NCI-H345 treated with DMSO at 0.1 percent for 48 hours (cell line): ENCODE measurements at regions not wholly inside any gene's neighbourhood (a gene's known extent, or its start where the extent isn't known, plus 50 kb on each side); places are given as distances from the start of the nearest gene placed in this dataset.

Experiments
- DNase-seq: peaks from one replicate; lab custom pipeline; 2025; ENCODE audit not compliant: unreplicated experiment; lab: John Stamatoyannopoulos, UW

DNA sequence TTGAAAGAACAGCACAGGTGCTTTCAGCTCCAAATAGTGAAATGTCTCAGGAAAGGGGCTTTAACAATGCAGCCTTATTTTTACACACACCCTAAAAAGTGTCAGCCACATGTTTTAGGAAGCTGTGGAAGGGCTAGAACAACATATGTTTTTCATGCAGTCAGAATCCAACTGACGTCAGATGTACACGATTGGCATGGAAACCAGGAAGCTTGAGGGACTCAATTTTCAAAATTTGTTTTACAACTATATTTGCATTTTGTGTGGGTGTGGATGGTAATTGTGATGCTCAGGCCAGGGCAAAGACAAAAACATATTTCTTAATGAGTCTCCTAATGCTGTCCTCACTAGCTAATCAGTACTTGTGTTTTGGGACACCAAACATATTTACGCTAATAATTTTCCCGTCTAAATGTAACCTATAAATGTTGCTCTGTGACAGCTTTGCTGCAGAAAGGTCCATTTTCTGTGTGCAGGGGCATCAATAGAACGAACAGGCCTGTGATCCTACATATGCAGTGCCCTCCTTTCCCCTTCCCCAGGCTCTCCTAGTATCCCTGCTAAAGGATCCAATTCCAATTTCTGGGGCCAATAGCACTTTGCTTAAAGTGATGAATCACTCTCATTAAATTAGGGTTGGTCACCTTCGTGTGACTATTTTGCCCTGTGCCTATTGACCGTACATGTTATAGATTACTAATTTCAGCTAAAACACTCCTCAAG, 434.0 kb upstream of the CDH5 start:
- no peak for DNase-seq

DNA sequence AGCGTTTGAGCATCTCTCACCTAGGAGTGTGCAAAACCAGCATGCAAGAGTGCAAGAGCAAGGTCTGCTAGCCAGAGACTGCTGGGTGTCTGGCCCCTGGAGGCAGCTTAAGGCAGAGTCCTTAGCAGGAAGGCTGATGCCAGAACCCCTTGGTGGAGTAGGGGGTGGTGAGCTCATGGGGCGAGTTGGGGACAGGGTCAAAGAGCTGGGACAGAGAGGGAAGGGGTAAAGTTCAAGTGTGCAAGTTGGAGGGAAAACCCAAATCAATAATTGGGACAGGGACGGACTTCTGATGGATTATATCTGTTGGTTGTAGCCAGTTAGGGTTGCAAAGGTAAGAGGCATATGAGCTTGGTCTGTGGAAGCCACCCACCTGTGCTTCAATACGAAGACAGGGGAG, 443.6 kb upstream of the CDH5 start:
- DNase-seq = no peak

DNA sequence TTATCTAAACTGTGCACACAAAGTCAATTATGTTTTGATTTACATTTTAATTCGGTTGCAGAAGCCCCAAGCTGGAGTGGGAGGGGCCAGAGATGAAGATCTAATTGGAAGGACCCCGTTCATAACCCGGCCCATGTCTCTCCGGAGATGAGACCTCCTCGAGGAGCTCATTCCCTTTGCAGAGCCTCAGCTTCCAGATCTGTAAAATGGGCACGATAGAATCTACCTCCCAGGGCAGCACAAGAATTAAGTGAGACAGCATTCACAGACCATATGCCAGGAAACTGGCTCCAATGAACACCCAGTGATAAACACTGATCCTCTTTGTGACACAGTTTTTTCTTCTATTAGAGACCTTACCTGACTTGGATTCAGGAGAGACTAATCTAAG, 446.5 kb upstream of the CDH5 start:
- no peak for DNase-seq

DNA sequence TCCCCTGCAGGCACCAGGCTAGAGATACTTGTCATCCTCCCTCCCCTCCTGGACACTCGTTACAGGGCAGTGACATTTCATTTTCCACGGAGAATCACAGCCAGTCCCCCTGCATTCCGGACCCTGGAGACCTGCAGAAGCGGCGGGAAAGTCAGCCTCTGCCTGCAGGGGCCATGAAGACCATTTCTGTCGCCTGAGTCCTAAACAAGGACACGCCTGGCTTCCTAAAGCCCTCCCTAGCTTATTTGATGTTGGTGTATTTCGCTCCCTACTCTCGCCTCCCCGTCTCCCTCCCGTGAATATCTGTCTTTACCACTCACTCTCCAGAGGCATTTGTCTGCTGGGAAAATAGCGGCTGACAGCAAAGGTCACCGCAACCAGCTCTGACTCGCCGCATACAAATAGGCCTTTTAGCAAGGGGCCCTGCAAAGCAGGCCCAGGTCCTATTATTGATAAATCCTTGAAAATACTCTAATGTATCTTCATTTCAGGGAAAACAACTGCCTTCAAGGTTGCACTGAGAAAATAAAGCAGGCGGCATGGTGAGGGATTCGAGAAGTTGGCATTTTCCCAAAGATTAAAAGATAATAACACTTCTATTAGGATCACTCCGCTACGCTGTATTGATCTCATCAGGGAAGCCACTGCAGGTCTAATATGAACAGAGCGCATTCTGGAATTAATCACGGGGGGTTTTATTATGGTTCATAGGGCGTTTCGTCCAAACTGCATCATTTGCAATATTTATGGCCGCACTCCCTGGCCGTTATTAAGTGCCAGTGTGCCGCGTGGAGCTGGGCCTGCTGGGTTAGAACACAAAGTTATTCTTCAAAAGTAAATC, 447.1 kb upstream of the CDH5 start:
- DNase-seq = no peak

DNA sequence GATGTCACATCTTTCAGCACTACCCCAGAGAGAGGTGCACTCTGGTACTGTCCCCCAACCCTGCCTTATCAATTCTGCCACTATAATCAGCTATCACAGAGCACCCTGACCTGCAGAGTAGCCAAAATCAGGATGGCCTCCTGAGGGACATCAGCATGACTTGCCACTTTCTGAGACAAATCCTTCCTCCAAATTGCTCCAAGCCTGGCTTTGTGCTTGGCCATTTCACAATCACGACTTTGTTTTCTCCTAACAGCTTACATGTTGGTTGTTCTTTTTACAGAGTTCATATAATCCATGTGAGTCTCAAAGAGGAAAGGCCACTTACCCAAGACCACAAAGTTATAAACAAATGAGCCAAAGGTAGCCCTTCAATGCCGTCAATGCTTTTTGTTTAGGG, 449.0 kb upstream of the CDH5 start:
- DNase-seq = no peak

DNA sequence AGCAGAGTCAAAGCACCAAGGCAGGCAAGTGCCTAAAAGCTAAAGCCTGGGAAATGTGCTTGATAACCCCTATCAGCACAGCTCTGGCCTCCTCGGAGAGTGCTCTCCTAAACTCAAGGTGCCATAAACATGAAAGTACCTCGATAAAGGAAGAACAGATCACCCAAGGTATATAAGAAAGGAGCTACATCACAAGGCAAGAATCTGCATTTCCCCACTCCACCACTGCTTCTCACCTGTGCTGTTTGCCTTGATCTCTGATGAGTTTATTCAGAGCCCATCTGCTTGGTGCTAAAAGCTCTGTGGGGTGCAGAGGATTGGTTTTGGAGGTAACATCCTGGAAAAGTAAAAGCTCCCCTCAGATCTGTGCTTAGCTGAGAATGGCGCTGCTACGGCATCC, 449.5 kb upstream of the CDH5 start:
- DNase-seq = no peak

DNA sequence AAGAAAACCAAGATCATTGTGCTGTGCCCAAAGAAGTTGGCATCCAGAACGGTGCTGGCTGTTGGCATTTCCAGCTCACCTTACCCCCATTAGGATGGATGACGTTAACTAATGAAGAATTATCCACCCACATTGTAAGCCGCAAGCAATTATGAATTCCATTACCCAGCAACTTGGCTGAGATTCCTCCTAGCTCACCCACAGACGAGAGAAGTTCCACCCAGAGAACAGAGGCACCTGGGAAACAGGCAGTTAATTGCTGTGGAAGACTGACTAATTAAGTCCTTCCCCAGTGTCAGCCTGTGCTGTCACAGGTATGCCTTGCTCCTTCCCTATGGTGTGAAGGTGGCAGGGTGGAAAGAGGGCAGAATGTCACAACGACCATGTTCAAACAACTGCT, 456.2 kb upstream of the CDH5 start:
- DNase-seq = no peak

DNA sequence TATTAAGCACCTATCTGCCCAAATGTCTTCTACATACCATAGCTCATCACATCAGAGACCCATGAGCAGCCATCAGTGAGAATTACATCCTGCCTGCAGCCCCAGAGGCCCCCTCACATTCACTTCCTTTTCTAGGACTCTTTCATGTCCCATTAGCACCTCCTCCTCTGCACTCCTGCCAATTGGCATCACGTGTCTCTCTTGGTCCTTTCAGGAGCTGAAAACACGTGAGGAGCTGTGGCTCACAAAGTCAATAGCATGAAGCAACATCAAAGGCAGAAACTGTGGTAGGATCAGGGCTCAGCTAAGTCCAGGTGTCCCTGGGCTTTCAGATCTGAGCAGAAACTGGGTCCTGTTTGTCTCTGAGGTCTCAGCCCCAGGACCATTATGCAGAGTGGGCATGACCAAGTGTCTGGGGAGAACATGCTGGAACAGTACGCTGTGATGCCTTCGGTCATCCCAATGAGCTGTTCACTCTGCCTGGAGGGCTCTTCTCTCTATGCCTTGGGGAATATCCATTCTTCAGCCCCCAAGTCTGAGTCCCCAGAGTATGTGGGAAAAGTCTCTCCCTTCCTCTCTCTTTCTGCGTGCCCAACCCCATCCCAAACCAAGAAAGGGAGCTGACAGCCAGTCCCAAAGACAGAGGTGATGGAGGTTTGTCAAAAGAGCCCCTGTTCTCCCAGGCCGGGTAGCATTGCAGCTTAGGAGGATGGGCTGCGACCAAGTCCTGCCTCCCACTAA, 457.0 kb upstream of the CDH5 start:
- DNase-seq = no peak

DNA sequence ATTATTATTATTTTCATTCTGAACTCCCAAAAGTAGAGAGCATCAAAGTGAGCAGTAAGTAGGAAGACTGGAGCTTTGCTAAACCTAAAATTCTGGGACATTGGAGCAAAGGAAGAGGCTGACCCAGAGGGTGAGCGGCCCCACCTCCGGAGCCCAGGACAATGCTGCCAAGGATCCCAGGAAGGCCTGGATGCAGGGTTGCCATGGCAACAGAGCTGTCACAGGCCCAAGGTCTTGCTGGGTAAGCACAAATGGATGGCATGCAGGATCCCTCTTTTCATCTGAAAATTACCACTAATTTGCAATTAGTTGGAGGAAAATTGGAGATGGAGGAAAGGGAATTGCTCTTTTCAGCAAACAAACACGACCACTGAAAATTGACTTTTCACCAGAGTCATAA, 457.9 kb upstream of the CDH5 start:
- DNase-seq = no peak

DNA sequence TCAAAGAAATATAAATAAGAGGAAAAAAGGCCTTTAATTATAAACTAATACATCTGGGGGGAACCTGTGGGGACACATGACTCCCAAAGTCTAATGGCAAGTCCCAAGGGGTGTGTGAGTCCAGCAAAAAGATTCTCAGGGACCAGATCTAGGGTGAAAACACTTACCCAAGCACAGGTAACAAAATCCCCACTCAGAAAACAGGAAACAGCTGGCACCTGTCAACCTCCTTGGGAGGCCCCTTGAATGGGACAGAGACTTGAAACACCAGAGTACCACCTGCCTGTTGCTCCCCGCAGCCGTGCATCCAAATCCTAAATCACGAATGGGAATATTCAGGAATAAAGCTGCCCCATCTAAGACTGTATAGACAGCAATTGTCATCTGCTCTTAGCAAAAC, 461.2 kb upstream of the CDH5 start:
- peak; percentile 42 for DNase-seq

DNA sequence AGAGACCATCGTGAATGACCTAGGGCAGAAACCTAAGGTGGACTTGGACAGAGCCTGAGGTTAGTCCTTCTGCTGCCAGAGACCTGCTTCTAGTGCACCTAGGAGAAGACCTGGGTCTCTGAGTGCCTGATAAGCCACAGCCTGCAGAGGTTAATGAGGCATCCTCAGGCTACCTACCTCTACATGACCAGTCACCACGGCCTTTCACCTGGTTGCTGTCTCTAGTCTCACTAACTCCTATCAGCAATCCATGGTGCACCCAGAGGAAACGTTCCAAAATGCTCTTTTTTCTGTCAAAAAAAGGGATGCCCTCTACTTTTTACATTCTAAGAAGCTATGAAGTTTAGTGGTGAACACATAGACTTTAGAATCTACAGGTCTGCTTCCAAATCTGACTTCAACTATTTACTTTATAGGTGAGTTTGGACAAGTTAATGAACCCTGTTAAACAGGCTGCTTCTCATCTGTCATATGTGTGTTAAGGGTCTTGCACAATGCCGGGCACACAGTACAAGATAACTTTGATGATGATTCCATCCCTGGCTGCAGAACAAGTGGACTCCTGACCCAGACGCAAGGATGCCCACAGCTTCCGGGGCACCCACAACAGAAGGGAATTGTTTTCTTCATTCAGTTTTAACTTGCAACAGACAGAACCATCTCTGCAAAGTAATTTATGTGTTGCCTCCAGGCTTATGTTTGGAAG, 469.9 kb upstream of the CDH5 start:
- no peak for DNase-seq

DNA sequence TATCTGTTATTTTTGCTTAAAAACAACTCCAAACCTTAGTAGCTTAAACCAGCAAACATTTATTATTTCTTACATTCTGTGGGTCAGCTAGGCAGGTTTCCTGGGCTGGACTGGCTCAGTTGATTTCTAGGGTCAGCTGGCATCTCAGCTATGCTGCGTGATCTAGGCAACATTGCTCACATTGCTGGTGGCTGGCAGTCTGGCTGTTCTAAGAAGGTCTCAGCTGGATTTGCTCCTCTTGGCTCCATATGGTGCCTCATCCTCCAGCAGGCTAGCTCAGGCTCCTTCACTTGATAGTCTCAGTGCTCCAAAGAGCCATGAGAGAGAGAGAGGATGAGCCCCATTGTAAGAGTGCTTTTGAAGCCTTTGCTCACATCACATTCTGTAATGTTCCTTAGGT, 470.6 kb upstream of the CDH5 start:
- no peak for DNase-seq

DNA sequence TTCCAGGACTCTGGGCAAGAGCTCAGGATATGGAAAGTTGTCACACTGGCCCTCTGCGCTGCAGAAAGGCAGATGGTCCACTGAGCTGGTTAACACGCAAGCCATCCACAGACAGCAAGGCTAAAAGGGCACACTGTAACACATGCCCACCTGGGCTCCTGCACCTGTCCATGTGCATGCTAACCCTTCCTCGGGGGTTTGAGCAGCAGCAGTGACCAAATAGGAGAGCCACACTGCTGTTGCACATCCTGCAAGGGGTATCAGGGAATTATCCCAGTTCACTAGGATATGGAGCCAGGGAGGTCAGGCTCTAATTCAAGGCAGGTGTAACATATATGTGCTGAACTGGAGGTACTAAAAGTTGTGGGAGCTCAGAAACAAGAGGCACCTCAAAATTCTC, 471.0 kb upstream of the CDH5 start:
- DNase-seq = no peak

DNA sequence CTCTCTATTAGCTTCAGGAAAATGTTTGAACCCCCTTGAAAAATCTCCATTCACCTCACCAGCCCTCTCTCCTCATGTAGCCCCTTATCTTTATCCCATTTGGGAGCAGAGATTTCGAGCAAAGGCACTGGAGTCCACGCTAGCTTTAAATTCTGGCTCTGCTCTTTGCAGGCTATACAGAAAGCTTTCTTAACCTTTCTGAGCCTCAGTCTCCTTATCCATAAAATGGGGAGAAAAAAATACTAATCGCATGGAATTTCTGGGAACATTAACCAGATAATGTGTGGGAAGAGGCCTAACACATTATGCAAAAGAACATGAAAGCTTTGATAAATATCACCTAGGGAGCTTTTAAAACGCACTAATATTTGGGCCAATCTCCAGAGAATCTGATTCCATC, 476.3 kb upstream of the CDH5 start:
- DNase-seq = no peak

DNA sequence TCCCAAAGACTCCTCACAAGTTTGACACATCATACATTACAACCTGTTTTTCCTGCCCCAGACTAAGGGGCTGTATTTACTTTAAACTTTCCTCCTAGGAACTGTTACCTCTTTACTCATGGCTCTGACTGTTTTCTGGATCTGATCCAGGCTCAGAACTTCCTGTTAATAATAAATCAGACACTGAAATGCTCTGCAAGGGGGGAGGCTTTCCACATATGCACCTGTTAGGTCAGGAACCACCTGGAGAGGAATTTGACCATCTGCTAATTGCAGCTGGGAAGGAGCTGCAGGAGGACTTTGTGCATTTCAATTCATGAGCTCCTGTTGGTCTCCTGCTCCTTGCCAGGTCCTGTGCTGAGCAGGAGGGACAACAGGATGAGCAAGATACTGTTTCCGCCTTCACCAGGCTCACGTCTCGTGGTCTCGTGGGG, 476.9 kb upstream of the CDH5 start:
- peak; percentile 44 for DNase-seq

DNA sequence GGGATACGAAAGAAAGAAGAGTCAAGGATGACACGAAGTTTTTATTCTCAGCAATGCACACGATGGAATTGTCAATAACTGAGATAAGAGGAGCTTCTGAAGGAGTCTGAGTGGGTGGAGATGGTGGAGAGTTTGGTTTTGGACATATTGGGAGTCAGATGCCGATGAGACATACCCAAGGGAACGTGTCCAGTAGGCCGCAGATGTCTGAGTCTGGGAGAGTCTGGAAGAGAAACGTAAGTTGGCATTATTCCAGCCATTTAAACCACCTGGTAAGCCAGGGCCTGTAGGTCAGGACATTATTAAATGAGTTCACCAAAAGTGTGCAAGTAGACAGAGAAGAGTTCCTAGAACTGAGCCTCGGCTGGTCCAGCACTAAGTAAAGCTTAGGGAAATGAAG, 478.3 kb upstream of the CDH5 start:
- no peak for DNase-seq

DNA sequence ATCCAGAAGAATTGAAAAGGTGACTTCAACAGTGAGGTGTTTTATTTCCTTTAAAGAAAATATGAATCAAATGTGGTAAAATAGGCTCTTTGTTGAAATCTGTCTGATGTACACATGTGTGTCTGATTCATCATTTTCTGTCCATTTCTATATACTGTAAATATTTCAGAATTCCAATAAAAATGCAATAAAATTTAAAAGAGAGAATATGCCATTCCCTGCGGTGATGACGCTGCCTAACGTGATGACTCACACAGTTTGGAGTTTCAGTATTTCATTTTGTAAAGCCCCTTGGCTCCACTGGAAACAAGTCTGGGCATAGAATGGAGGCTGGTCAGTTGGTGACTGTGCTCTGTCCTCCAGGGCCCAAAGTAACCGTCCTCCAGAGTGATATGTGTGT, 482.5 kb upstream of the CDH5 start:
- DNase-seq = no peak

DNA sequence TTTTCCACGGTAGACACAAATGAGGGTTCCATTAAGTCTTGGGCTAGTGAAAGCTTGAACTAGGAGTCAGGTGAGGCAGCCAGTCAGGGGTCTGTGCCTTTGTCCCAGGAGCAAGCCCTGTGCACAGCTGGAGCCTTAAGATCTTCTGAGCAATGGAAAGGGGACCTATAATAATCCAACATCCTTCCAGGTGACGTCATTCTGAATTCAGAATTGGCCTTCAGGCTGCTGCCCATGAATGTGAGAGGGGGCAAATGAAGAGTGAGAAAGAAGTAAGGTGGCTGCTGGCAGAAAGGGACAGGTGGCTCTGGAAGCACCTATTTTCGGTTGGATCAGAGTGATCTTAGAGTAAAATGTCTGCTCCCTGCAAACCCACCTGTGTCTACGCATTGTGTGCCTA, 488.1 kb upstream of the CDH5 start:
- no peak for DNase-seq

DNA sequence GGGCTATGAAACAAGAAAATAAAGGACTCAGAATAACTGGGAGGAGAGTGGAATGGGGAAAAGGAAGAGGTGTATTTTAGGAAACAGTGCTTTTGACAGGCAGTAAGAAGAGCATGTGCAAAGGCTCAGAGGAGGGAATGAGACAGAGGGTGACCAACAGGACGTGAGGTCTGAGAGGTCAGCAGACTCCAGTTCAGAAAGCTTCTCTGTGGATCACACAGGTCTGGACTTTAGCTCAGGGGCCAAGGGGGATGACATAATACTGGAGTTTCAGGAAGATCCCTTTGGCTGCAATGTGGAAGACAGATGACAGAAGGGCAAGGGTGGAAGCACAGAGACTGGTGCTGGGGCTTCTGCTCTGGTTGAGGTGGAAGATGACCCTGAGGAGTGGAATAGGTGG, 489.9 kb upstream of the CDH5 start:
- DNase-seq = no peak

DNA sequence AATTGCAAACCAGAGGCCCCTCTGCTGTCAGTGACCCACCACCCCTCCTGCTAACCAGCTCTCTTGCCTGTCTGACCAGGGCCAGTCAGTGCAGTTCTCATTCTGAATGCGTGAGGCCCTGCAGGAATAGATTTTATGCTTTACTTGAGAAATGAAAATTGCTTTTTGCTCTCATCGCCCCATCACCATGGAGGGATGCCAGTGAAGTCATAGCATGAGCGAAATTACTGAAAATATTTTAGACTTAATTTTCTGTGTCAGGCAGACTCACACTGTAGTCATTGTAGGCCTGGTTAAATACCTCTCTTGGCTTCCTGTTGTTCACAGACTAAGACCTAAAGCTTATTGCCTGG, 490.5 kb upstream of the CDH5 start:
- DNase-seq = no peak

DNA sequence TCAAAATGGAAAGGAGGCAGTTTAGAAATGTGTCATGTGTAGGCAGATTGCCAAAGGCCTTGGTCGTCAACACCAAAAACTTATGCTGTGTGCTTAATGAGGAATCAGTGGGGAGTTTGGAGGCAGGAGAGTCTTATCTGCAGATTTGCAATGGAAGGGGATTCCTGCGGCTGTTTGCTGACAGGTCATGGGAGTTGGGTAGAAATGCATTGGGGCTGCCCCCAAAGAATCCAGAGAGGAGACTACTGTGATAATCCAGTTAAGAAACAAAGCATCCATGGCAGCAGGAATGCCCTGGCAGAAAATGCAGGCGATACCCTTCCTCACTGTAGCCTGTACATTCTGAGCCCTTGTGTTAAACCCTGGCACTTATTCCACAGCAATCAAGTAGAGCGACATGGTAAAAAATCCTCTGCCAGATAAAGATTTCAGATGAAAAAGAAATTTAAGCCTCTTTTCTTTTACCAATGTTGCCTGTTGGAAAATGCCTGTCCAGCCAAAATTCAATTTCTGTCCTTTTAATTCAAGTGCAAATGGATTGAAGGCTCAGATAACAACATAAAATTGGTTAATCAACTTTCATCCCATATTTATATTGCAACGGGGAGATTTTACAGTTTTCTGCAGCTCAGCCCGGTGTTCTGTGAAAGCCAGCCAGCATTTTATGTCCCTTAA, 491.0 kb upstream of the CDH5 start:
- DNase-seq = no peak
